Activated CD8-positive, alpha-beta T cell treated with anti-CD3 and anti-CD28 coated beads, Interleukin-2, amount 10 ng/mL, durations not matched to agents 7 days and 5 days (primary cell): ENCODE measurements at regions not wholly inside any gene's neighbourhood (a gene's known extent, or its start where the extent isn't known, plus 50 kb on each side); places are given as distances from the start of the nearest gene placed in this dataset.
"Not testable (repeated sequence)": the region's sequence is repeated elsewhere in the genome, so short reads cannot be mapped to it uniquely, and the experiment has no call there.

Experiments
- ATAC-seq: fragments of 150-1000 bp; cut with Tn5 transposase; one replicate; pipeline ENCODE4 v1.10.0; 2021; ENCODE audit warnings: moderate library complexity
- CTCF ChIA-PET: fragments of 350-600 bp; sonication (Branson Sonifier 250); formaldehyde crosslinking; loops from one replicate; lab custom pipeline; 2021; ENCODE audit warnings: antibody characterized with exemption; lab: Charles Lee
- POLR2A ChIA-PET: fragments of 350-600 bp; sonication (Branson Sonifier 250); formaldehyde crosslinking; loops from one replicate; lab custom pipeline; 2021; ENCODE audit warnings: antibody characterized with exemption; lab: Charles Lee
- DNase-seq: peaks from one replicate; pipeline ENCODE4 v3.0.0-alpha.2; 2020
- H3K27ac Mint-ChIP-seq: one replicate; pipeline ENCODE4 v1.8.0; 2021; ENCODE audit warnings: mild to moderate bottlenecking, mixed read lengths
- H3K27me3 Mint-ChIP-seq: one replicate; pipeline ENCODE4 v1.8.0; 2021; ENCODE audit warnings: low read depth, mixed read lengths
- H3K36me3 Mint-ChIP-seq: one replicate; pipeline ENCODE4 v1.8.0; 2021; ENCODE audit warnings: low read depth, mixed read lengths
- H3K4me1 Mint-ChIP-seq: one replicate; pipeline ENCODE4 v1.8.0; 2021; ENCODE audit warnings: low read depth, mixed read lengths
- H3K4me3 Mint-ChIP-seq: one replicate; pipeline ENCODE4 v1.8.0; 2021; ENCODE audit warnings: mild to moderate bottlenecking, mixed read lengths
- H3K9me3 Mint-ChIP-seq: one replicate; pipeline ENCODE4 v1.8.0; 2022; ENCODE audit warnings: mixed read lengths; ENCODE audit not compliant: insufficient read depth

GRCh38 chr5:92678640-92679039, 902.4 kb downstream of the NR2F1-AS1 start:
- Mint-ChIP-seq H3K27me3 (no peaks in the 10 kb centered on the region), H3K4me1 (no peaks in the 10 kb centered on the region), H3K36me3 (no peaks in the 10 kb centered on the region), H3K4me3 (no peak overlapping the region), H3K27ac (no peak overlapping the region), H3K9me3 (no peaks in the 10 kb centered on the region)
- ChIA-PET CTCF (no interaction called here), POLR2A (no interaction called here)
- ATAC-seq (no peak), DNase-seq (no peak)

- Mint-ChIP-seq H3K4me1 (no peaks in the 10 kb centered on the region), H3K27me3 (no peaks in the 10 kb centered on the region), H3K9me3 (no peaks in the 10 kb centered on the region), H3K4me3 (no peak overlapping the region), H3K36me3 (no peaks in the 10 kb centered on the region), H3K27ac (no peak overlapping the region)
- ChIA-PET CTCF (no interaction called here), POLR2A (no interaction called here)
- no peak for ATAC-seq
- no peak for DNase-seq
Measured at GRCh38 chr5:92676215-92677165, 904.5 kb downstream of the NR2F1-AS1 start.

GRCh38 chr5:92674321-92674720, 906.7 kb downstream of the NR2F1-AS1 start:
- ATAC-seq (no peak), DNase-seq (no peak)
- H3K4me1 Mint-ChIP-seq = no peaks in the 10 kb centered on the region
- no peak overlapping the region for H3K4me3 Mint-ChIP-seq
- POLR2A ChIA-PET = no interaction called here
- no peaks in the 10 kb centered on the region for H3K36me3 Mint-ChIP-seq
- CTCF ChIA-PET = no interaction called here
- no peak overlapping the region for H3K27ac Mint-ChIP-seq
- no peaks in the 10 kb centered on the region for H3K27me3 Mint-ChIP-seq
- H3K9me3 Mint-ChIP-seq = no peaks in the 10 kb centered on the region

- no peak overlapping the region for H3K4me3 Mint-ChIP-seq
- no peaks in the 10 kb centered on the region for H3K9me3 Mint-ChIP-seq
- ATAC-seq = no peak
- no peaks in the 10 kb centered on the region for H3K4me1 Mint-ChIP-seq
- no peak for DNase-seq
- H3K27me3 Mint-ChIP-seq = no peaks in the 10 kb centered on the region
- ChIA-PET CTCF (no interaction called here), POLR2A (no interaction called here)
- H3K27ac Mint-ChIP-seq = no peak overlapping the region
- H3K36me3 Mint-ChIP-seq = no peaks in the 10 kb centered on the region
Measured at GRCh38 chr5:92665506-92665905, 915.5 kb downstream of the NR2F1-AS1 start.

- H3K27me3 Mint-ChIP-seq = no peaks in the 10 kb centered on the region
- H3K4me3 Mint-ChIP-seq = no peak overlapping the region
- ChIA-PET CTCF (no interaction called here), POLR2A (no interaction called here)
- H3K4me1 Mint-ChIP-seq = no peaks in the 10 kb centered on the region
- H3K27ac Mint-ChIP-seq = no peak overlapping the region
- ATAC-seq (no peak), DNase-seq (no peak)
- no peaks in the 10 kb centered on the region for H3K9me3 Mint-ChIP-seq
- no peaks in the 10 kb centered on the region for H3K36me3 Mint-ChIP-seq
Measured at GRCh38 chr5:92662741-92663140, 918.3 kb downstream of the NR2F1-AS1 start.

- H3K9me3 Mint-ChIP-seq = no peaks in the 10 kb centered on the region
- POLR2A ChIA-PET = no interaction called here
- CTCF ChIA-PET = no interaction called here
- DNase-seq (no peak), ATAC-seq (no peak)
- H3K36me3 Mint-ChIP-seq = no peaks in the 10 kb centered on the region
- no peaks in the 10 kb centered on the region for H3K27me3 Mint-ChIP-seq
- no peaks in the 10 kb centered on the region for H3K4me1 Mint-ChIP-seq
- H3K27ac Mint-ChIP-seq = no peak overlapping the region
- H3K4me3 Mint-ChIP-seq = no peak overlapping the region
Measured at GRCh38 chr5:92659246-92659645, 921.8 kb downstream of the NR2F1-AS1 start.

- CTCF ChIA-PET, H3K27me3 Mint-ChIP-seq, H3K9me3 Mint-ChIP-seq, H3K4me1 Mint-ChIP-seq, H3K4me3 Mint-ChIP-seq, H3K36me3 Mint-ChIP-seq, H3K27ac Mint-ChIP-seq, POLR2A ChIA-PET, ATAC-seq, DNase-seq: not testable (repeated sequence)
Measured at GRCh38 chr5:92654601-92655000, 926.4 kb downstream of the NR2F1-AS1 start.

- DNase-seq (no peak), ATAC-seq (no peak)
- Mint-ChIP-seq H3K27me3 (no peaks in the 10 kb centered on the region), H3K4me1 (no peaks in the 10 kb centered on the region), H3K9me3 (no peaks in the 10 kb centered on the region), H3K27ac (no peak overlapping the region), H3K4me3 (no peak overlapping the region), H3K36me3 (no peaks in the 10 kb centered on the region)
- POLR2A ChIA-PET = no interaction called here
- CTCF ChIA-PET = no interaction called here
Measured at GRCh38 chr5:92653730-92654461, 927.1 kb downstream of the NR2F1-AS1 start.

GRCh38 chr5:92652756-92653155, 928.3 kb downstream of the NR2F1-AS1 start:
- no peaks in the 10 kb centered on the region for H3K36me3 Mint-ChIP-seq
- no peak for DNase-seq
- no peak for ATAC-seq
- ChIA-PET CTCF (no interaction called here), POLR2A (no interaction called here)
- H3K9me3 Mint-ChIP-seq = no peaks in the 10 kb centered on the region
- H3K27me3 Mint-ChIP-seq = no peaks in the 10 kb centered on the region
- H3K4me1 Mint-ChIP-seq = no peaks in the 10 kb centered on the region
- no peak overlapping the region for H3K4me3 Mint-ChIP-seq
- no peak overlapping the region for H3K27ac Mint-ChIP-seq

- ChIA-PET POLR2A (no interaction called here), CTCF (no interaction called here)
- Mint-ChIP-seq H3K9me3 (no peaks in the 10 kb centered on the region), H3K27me3 (no peaks in the 10 kb centered on the region), H3K27ac (no peak overlapping the region), H3K36me3 (no peaks in the 10 kb centered on the region), H3K4me3 (no peak overlapping the region), H3K4me1 (no peaks in the 10 kb centered on the region)
- DNase-seq (no peak), ATAC-seq (no peak)
Measured at GRCh38 chr5:92644266-92644886, 936.6 kb downstream of the NR2F1-AS1 start.

GRCh38 chr5:92641031-92641962, 939.7 kb downstream of the NR2F1-AS1 start:
- no peak for DNase-seq
- Mint-ChIP-seq H3K4me1 (no peaks in the 10 kb centered on the region), H3K36me3 (no peaks in the 10 kb centered on the region), H3K4me3 (no peak overlapping the region), H3K9me3 (no peaks in the 10 kb centered on the region), H3K27me3 (no peaks in the 10 kb centered on the region), H3K27ac (no peak overlapping the region)
- POLR2A ChIA-PET = no interaction called here
- no peak for ATAC-seq
- CTCF ChIA-PET = no interaction called here
